ENCODE measurements at regions not wholly inside any gene's neighbourhood (a gene's known extent, or its start where the extent isn't known, plus 50 kb on each side); places are given as distances from the start of the nearest gene placed in this dataset.
A peak's percentile ranks its signal among the peaks of the same experiment; 100 is the strongest.
"Not testable (repeated sequence)": the region's sequence is repeated elsewhere in the genome, so short reads cannot be mapped to it uniquely, and the experiment has no call there.

GRCh38 chr20:61096463-61096862 lies 155.6 kb upstream of the CDH4 start:
- no peak for DNase-seq (ENCODE audit: low read depth)

GRCh38 chr20:61099806-61100205 lies 152.3 kb upstream of the CDH4 start:
- DNase-seq (ENCODE audit: low read depth) = no peak

- no peak for DNase-seq (ENCODE audit: low read depth)
These were observed 151.6 kb upstream of the CDH4 start for GRCh38 chr20:61100489-61100888.

GRCh38 chr20:61101321-61101720 lies 150.7 kb upstream of the CDH4 start:
- not testable (repeated sequence) for DNase-seq (ENCODE audit: low read depth)

GRCh38 chr20:61104232-61104631 lies 147.8 kb upstream of the CDH4 start:
- DNase-seq (ENCODE audit: low read depth) = no peak

GRCh38 chr20:61105395-61105794 lies 146.7 kb upstream of the CDH4 start:
- DNase-seq (ENCODE audit: low read depth) = no peak

GRCh38 chr20:61106438-61106837 lies 145.6 kb upstream of the CDH4 start:
- DNase-seq (ENCODE audit: low read depth) = no peak

GRCh38 chr20:61109221-61109805 lies 142.7 kb upstream of the CDH4 start:
- DNase-seq (ENCODE audit: low read depth) = no peak

- DNase-seq (ENCODE audit: low read depth) = no peak
These were observed 139.5 kb upstream of the CDH4 start for GRCh38 chr20:61112515-61112914.

GRCh38 chr20:61113731-61114130 lies 138.3 kb upstream of the CDH4 start:
- DNase-seq (ENCODE audit: low read depth) = no peak

- no peak for DNase-seq (ENCODE audit: low read depth)
These were observed 137.4 kb upstream of the CDH4 start for GRCh38 chr20:61114493-61115175.

GRCh38 chr20:61115364-61116065 lies 136.5 kb upstream of the CDH4 start:
- DNase-seq (ENCODE audit: low read depth) = no peak

GRCh38 chr20:61117725-61118124 lies 134.3 kb upstream of the CDH4 start:
- no peak for DNase-seq (ENCODE audit: low read depth)

- no peak for DNase-seq (ENCODE audit: low read depth)
These were observed 133.4 kb upstream of the CDH4 start for GRCh38 chr20:61118429-61119224.

- no peak for DNase-seq (ENCODE audit: low read depth)
These were observed 132.8 kb upstream of the CDH4 start for GRCh38 chr20:61119273-61119672.

GRCh38 chr20:61119794-61120410 lies 132.2 kb upstream of the CDH4 start:
- DNase-seq (ENCODE audit: low read depth) = no peak

GRCh38 chr20:61120595-61121515 lies 131.2 kb upstream of the CDH4 start:
- DNase-seq (ENCODE audit: low read depth) = peak; percentile 25

- DNase-seq (ENCODE audit: low read depth) = no peak
These were observed 130.4 kb upstream of the CDH4 start for GRCh38 chr20:61121661-61122060.

- no peak for DNase-seq (ENCODE audit: low read depth)
These were observed 128.8 kb upstream of the CDH4 start for GRCh38 chr20:61123286-61123685.

- no peak for DNase-seq (ENCODE audit: low read depth)
These were observed 128.2 kb upstream of the CDH4 start for GRCh38 chr20:61123751-61124368.

- no peak for DNase-seq (ENCODE audit: low read depth)
These were observed 127.0 kb upstream of the CDH4 start for GRCh38 chr20:61125076-61125475.

Data from CMK (cell line).